WI38 (cell line): ENCODE measurements at regions not wholly inside any gene's neighbourhood (a gene's known extent, or its start where the extent isn't known, plus 50 kb on each side); places are given as distances from the start of the nearest gene placed in this dataset.

Source experiments
- H3K4me3 ChIP-seq: 2 replicates; pipeline ENCODE4 v1.5.1; 2011; ENCODE audit warnings: low read depth, mild to moderate bottlenecking, control low read depth, low read length
- TF ChIP-seq, protein P1 (sequence below): IDR thresholded peaks from 2 replicates; pipeline ENCODE4 v1.5.1; 2012; ENCODE audit warnings: low read depth, mild to moderate bottlenecking, control low read depth, low read length

DNA sequence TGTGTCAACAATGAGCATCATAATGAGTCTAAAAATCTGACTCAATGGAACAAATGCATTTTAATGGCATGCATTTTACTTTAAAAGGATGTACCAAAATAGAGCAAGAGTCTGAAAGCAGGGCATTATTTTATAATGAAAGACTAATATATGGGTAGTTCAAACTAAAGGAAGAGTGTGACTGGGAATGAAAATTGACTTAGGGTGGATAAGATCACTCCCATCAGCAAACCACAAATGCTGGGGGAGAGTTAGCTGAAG is 114.7 kb downstream of the SOX4 start:
- TF ChIP-seq, protein P1, sequence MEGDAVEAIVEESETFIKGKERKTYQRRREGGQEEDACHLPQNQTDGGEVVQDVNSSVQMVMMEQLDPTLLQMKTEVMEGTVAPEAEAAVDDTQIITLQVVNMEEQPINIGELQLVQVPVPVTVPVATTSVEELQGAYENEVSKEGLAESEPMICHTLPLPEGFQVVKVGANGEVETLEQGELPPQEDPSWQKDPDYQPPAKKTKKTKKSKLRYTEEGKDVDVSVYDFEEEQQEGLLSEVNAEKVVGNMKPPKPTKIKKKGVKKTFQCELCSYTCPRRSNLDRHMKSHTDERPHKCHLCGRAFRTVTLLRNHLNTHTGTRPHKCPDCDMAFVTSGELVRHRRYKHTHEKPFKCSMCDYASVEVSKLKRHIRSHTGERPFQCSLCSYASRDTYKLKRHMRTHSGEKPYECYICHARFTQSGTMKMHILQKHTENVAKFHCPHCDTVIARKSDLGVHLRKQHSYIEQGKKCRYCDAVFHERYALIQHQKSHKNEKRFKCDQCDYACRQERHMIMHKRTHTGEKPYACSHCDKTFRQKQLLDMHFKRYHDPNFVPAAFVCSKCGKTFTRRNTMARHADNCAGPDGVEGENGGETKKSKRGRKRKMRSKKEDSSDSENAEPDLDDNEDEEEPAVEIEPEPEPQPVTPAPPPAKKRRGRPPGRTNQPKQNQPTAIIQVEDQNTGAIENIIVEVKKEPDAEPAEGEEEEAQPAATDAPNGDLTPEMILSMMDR = no peak
- no peak overlapping the region for H3K4me3 ChIP-seq

DNA sequence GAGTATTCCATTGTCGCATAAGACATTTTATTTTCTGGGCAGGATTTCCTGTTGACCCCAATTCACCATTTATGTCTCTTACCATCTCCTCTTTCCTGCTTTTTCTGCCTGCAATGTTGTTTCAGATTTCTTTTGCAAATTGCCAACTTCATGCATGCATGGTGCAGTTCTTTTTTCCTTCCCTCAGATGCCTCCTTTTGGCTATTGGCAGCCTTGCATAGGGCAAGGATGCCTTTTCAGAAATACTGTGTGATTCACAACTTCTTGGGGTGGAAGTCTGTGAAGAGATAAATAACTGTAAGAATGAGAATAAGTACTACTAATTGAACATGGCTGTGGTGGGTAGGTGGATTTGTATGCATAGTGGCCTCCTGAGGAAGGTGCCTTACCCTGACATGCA is 116.7 kb downstream of the SOX4 start:
- no peak overlapping the region for H3K4me3 ChIP-seq
- TF ChIP-seq, protein P1 = no peak

DNA sequence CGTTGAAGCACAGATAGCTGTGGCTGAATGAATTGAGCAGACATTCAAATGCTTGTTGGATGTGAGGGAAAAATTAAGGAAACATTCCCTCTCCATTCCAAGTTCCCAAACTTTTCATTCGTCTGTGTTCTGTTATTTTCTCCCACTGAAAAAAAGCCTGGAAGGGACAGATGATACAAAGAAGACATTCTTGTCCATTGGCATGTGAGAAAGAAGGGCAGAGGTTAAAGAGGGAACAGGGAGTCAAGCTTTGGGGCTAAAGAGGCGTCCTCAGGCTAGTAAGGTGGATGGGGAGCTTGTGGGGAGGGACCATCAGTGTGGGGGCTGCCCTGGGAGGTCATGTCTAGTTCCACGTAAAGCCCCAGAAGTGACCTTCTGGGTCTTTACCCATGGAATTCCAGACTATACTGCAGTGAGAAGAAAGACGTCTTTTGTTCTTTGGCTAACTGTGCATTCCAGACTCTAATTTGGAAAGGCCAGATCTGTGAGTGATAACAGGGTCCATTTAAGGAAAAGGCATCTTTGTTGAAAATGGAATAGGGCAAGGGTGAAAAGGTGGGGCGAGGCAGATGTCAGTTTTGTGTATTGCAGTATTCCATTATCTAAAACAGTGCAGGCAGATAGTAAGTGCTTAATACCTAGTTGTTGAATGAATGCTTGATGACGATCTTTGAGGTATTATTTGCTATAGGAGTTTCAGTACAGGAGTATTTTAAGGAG is 117.5 kb downstream of the SOX4 start:
- no peak overlapping the region for H3K4me3 ChIP-seq
- TF ChIP-seq, protein P1 = no peak

DNA sequence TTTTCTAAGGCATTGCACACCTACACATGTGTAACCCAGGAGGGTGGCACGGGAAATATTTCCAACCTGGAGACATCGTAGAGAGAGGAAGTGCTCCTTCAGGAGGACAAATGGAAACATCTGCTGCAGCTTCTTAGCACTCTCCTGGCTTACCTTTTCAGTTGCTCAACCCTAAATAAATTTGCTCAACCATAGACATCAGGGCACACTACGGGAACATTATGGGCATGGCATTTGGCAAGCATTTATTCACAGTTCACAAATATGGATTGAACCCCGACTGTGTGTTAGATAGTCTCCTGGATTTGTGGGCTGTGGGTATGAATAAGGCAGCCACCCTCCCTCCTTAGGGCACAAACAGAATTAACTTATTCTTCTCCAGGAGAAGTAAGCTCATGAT is 118.7 kb downstream of the SOX4 start:
- TF ChIP-seq, protein P1 = no peak
- H3K4me3 ChIP-seq = no peak overlapping the region

DNA sequence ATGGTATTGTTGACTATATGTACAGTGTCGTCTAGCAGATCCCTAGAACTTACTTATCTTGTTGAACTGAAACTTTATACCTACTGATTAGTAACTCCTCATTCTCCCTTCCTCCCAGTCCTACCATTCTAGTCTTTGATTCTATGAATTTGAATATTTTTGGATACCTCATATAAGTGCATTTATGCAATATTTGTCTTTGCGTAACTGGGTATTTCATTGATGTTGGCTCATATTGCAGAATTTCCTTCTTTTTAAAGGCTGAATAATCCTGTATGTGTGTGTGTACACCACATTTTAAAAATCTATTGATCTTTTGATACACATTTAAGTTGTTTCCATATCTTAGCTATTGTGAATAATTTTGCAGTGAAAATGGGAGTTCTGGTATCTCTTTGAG is 119.9 kb downstream of the SOX4 start:
- H3K4me3 ChIP-seq = no peak overlapping the region
- TF ChIP-seq, protein P1 = no peak

DNA sequence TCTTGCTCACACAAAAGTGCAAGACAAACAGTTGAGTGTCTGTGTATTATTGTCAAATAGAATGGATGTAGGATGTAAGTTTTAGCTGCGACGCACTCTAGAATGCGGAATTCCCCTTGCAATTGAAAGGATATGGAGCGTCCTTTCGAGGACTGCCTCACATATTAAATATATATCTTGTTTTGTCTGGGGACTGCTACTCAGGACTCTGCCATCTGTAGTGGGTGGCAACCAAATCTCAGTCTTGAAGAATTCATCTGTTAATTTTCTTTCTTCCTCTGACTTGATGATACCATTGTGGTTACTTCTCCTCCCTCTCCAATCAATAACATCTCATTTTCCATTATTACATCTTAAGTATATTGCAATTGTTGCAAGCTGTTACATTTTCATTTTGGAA is 121.6 kb downstream of the SOX4 start:
- TF ChIP-seq, protein P1 = no peak
- H3K4me3 ChIP-seq = no peak overlapping the region

DNA sequence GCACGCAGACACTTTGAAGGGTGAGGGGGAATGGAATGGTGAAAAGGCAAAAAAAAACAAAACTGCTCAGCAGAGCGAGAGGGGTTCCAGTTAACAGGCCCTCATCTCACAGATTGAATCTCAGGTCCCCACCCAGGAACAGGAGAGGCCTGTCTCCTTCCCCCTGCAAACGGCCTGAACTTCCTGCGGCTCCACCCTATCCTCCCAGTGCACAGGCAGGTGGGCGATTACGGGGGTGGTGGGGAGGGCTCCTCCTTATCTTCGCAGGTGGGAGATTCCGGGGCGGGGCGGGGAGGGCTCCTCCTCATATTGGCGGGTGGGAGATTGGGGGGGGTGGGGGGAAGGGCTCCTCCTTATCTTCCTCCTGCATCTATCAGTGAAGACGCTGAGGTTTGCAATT is 129.0 kb downstream of the SOX4 start:
- no peak overlapping the region for H3K4me3 ChIP-seq
- TF ChIP-seq, protein P1 = no peak
